ENCODE measurements at regions not wholly inside any gene's neighbourhood (a gene's known extent, or its start where the extent isn't known, plus 50 kb on each side); places are given as distances from the start of the nearest gene placed in this dataset.

DNA sequence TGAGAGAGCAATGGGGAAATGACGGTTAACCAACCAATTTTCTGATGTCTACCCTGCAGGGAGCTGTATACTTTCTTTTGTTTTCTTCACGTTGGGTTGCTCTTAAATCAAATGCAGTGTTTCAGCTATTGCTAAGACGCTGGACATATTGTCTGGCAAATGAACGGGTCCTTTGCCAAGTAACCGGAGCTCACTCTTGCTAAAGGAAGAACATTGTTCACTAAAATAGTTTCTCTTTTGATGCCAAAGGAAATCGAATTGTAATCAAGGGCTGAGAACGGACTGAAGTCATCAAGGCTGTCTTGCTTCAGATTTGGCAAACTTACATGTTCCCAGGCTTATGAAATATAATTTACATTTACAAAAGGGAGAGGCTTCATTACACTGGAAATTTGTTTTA lies 142.3 kb upstream of the ARGLU1 start:
- Histone ChIP-seq H4K20me1 (ENCODE audit: insufficient read depth) (no peaks in the 10 kb centered on the region), H3K4me3 (ENCODE audit: low read length) (no peak overlapping the region), H3K9me3 (ENCODE audit: low read length) (no peaks in the 10 kb centered on the region), H3K9ac (ENCODE audit: low read length) (no peak overlapping the region), H3K9me2 (ENCODE audit: insufficient read depth, low read length) (no peaks in the 10 kb centered on the region), H3K27me3 (ENCODE audit: insufficient read depth, low read depth, low read length) (no peaks in the 10 kb centered on the region), H3F3A (ENCODE audit: insufficient read depth, low read length, poor library complexity, severe bottlenecking) (no peaks in the 10 kb centered on the region), H3K27ac (ENCODE audit: low read length) (no peak overlapping the region), H2AFZ (ENCODE audit: low read depth, low read length) (no peak overlapping the region), H3K79me2 (replicated peaks; ENCODE audit: insufficient read depth, low read length) (no peaks in the 10 kb centered on the region), H3K36me3 (ENCODE audit: insufficient read depth, low read length) (no peaks in the 10 kb centered on the region), H3K4me2 (ENCODE audit: low read length) (no peak overlapping the region)
- TF ChIP-seq, protein P1, sequence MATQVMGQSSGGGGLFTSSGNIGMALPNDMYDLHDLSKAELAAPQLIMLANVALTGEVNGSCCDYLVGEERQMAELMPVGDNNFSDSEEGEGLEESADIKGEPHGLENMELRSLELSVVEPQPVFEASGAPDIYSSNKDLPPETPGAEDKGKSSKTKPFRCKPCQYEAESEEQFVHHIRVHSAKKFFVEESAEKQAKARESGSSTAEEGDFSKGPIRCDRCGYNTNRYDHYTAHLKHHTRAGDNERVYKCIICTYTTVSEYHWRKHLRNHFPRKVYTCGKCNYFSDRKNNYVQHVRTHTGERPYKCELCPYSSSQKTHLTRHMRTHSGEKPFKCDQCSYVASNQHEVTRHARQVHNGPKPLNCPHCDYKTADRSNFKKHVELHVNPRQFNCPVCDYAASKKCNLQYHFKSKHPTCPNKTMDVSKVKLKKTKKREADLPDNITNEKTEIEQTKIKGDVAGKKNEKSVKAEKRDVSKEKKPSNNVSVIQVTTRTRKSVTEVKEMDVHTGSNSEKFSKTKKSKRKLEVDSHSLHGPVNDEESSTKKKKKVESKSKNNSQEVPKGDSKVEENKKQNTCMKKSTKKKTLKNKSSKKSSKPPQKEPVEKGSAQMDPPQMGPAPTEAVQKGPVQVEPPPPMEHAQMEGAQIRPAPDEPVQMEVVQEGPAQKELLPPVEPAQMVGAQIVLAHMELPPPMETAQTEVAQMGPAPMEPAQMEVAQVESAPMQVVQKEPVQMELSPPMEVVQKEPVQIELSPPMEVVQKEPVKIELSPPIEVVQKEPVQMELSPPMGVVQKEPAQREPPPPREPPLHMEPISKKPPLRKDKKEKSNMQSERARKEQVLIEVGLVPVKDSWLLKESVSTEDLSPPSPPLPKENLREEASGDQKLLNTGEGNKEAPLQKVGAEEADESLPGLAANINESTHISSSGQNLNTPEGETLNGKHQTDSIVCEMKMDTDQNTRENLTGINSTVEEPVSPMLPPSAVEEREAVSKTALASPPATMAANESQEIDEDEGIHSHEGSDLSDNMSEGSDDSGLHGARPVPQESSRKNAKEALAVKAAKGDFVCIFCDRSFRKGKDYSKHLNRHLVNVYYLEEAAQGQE (IDR thresholded peaks at IDR 0.05; ENCODE audit: borderline replicate concordance) = no peak
- no peak for TF ChIP-seq TAF1 (IDR thresholded peaks at IDR 0.05; ENCODE audit: low read depth)
- no peak for TF ChIP-seq EZH2 (IDR thresholded peaks at IDR 0.05; ENCODE audit: borderline replicate concordance, insufficient read depth, low read length, poor library complexity, severe bottlenecking)
- TF ChIP-seq POLR2AphosphoS5 (IDR thresholded peaks at IDR 0.05) = no peak
- TF ChIP-seq CTCF (IDR thresholded peaks at IDR 0.05; ENCODE audit: poor library complexity, severe bottlenecking) = no peak
- no peak for TF ChIP-seq RAD21 (conservative IDR thresholded peaks at IDR 0.05)
- no peak for TF ChIP-seq EP300 (conservative IDR thresholded peaks at IDR 0.05; ENCODE audit: poor library complexity, severe bottlenecking)
- TF ChIP-seq MXI1 (conservative IDR thresholded peaks at IDR 0.05; ENCODE audit: poor library complexity, severe bottlenecking) = no peak
- TF ChIP-seq SMC3 (conservative IDR thresholded peaks at IDR 0.05; ENCODE audit: poor library complexity) = no peak

DNA sequence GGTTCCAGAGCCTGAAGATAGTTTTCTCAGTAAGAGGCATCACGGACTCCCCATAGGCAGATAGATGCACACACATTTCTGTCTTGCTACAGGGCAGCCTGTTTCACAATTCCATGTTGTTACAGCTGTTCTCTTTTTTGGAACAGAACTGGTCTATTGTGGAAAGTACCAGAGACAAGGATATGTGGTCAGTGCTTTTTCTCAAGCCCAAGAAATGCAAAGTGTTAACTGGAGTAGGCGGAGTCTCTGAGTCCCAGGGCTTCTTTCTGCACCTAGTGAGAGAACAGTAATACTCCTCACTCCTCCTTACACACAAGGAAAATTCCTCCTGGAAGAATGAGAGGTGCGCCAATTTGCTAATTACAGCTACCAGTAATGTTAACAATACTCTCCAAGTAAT lies 141.6 kb upstream of the ARGLU1 start:
- Histone ChIP-seq H4K20me1 (ENCODE audit: insufficient read depth) (no peaks in the 10 kb centered on the region), H3K9me2 (ENCODE audit: insufficient read depth, low read length) (no peaks in the 10 kb centered on the region), H3K4me2 (ENCODE audit: low read length) (no peak overlapping the region), H3K9ac (ENCODE audit: low read length) (no peak overlapping the region), H3K4me3 (ENCODE audit: low read length) (no peak overlapping the region), H3K27ac (ENCODE audit: low read length) (no peak overlapping the region), H3K79me2 (replicated peaks; ENCODE audit: insufficient read depth, low read length) (no peaks in the 10 kb centered on the region), H3K27me3 (ENCODE audit: insufficient read depth, low read depth, low read length) (no peaks in the 10 kb centered on the region), H2AFZ (ENCODE audit: low read depth, low read length) (no peak overlapping the region), H3F3A (ENCODE audit: insufficient read depth, low read length, poor library complexity, severe bottlenecking) (no peaks in the 10 kb centered on the region), H3K36me3 (ENCODE audit: insufficient read depth, low read length) (no peaks in the 10 kb centered on the region), H3K9me3 (ENCODE audit: low read length) (no peaks in the 10 kb centered on the region)
- TF ChIP-seq, protein P1 (IDR thresholded peaks at IDR 0.05; ENCODE audit: borderline replicate concordance) = no peak
- TF ChIP-seq POLR2AphosphoS5 (IDR thresholded peaks at IDR 0.05) = no peak
- TF ChIP-seq SMC3 (conservative IDR thresholded peaks at IDR 0.05; ENCODE audit: poor library complexity) = no peak
- no peak for TF ChIP-seq EZH2 (IDR thresholded peaks at IDR 0.05; ENCODE audit: borderline replicate concordance, insufficient read depth, low read length, poor library complexity, severe bottlenecking)
- no peak for TF ChIP-seq EP300 (conservative IDR thresholded peaks at IDR 0.05; ENCODE audit: poor library complexity, severe bottlenecking)
- no peak for TF ChIP-seq MXI1 (conservative IDR thresholded peaks at IDR 0.05; ENCODE audit: poor library complexity, severe bottlenecking)

All from neural cell (in vitro differentiated cells).